ENCODE measurements at regions not wholly inside any gene's neighbourhood (a gene's known extent, or its start where the extent isn't known, plus 50 kb on each side); places are given as distances from the start of the nearest gene placed in this dataset.

DNA sequence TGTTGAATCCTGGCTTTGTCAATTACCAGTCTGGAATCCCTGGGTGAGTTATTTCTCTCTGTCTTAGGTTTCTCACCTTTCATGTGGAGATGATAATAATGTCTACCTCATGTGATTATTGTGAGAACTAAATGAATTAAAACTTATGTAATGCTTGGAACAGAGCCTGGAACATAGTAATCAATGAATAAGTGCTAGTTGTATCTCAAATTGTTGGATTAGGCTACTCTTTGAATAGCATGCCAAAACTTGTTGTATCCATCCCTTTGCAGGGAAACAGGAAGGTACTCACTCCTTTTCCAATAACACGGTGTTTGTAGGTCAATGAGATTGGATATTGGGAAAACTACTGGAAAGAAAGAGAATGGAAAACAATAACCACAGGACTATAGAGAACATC, 796.6 kb upstream of the ZEB2 start:
- Mint-ChIP-seq H3K4me1 (ENCODE audit: low read depth, unreplicated experiment) (peaks cover 2% of the 10 kb centered on the region), H3K36me3 (ENCODE audit: low read depth, unreplicated experiment) (peaks cover 3% of the 10 kb centered on the region), H3K9me3 (ENCODE audit: unreplicated experiment) (peaks cover 17% of the 10 kb centered on the region), H3K27me3 (ENCODE audit: low read depth, unreplicated experiment) (peaks cover 2% of the 10 kb centered on the region), H3K27ac (ENCODE audit: unreplicated experiment) (no peak overlapping the region), H3K4me3 (ENCODE audit: unreplicated experiment) (no peak overlapping the region)
- Histone ChIP-seq H3K4me1 (ENCODE audit: insufficient read depth, low read length) (no peaks in the 10 kb centered on the region), H4K20me1 (ENCODE audit: insufficient read depth, low read length) (no peaks in the 10 kb centered on the region), H3K9me3 (ENCODE audit: insufficient read depth, low read depth, low read length) (no peaks in the 10 kb centered on the region), H3K9ac (ENCODE audit: low read length) (no peak overlapping the region), H3K36me3 (ENCODE audit: insufficient read depth, low read length) (no peaks in the 10 kb centered on the region), H3K27ac (ENCODE audit: low read depth, low read length) (no peak overlapping the region), H3K79me2 (ENCODE audit: insufficient read depth, low read length) (no peaks in the 10 kb centered on the region), H3K27me3 (ENCODE audit: insufficient read depth, low read length) (no peaks in the 10 kb centered on the region), H3K4me2 (ENCODE audit: low read length) (no peak overlapping the region), H3K4me3 (ENCODE audit: insufficient read depth, low read depth, low read length) (no peak overlapping the region), H2AFZ (ENCODE audit: low read depth, low read length) (no peak overlapping the region)
- FAIRE-seq = no peak
- TF ChIP-seq EZH2 (IDR thresholded peaks at IDR 0.05; ENCODE audit: insufficient read depth, low read length) (no peak), CTCF (IDR thresholded peaks at IDR 0.05; ENCODE audit: insufficient read depth, low read depth, low read length) (no peak)
- DNase-seq (ENCODE audit: low read depth) = no peak

GRCh38 chr2:145315053-145315452, 795.1 kb upstream of the ZEB2 start:
- H3K9me3 ChIP-seq (ENCODE audit: insufficient read depth, low read depth, low read length) = no peaks in the 10 kb centered on the region
- H3K4me1 ChIP-seq (ENCODE audit: insufficient read depth, low read length) = no peaks in the 10 kb centered on the region
- no peak overlapping the region for H3K4me3 ChIP-seq (ENCODE audit: insufficient read depth, low read depth, low read length)
- Mint-ChIP-seq H3K4me3 (ENCODE audit: unreplicated experiment) (no peak overlapping the region), H3K36me3 (ENCODE audit: low read depth, unreplicated experiment) (peaks cover 6% of the 10 kb centered on the region), H3K9me3 (ENCODE audit: unreplicated experiment) (peaks cover 22% of the 10 kb centered on the region), H3K4me1 (ENCODE audit: low read depth, unreplicated experiment) (no peaks in the 10 kb centered on the region), H3K27me3 (ENCODE audit: low read depth, unreplicated experiment) (peaks cover 5% of the 10 kb centered on the region), H3K27ac (ENCODE audit: unreplicated experiment) (no peak overlapping the region)
- no peaks in the 10 kb centered on the region for H3K79me2 ChIP-seq (ENCODE audit: insufficient read depth, low read length)
- no peak overlapping the region for H3K9ac ChIP-seq (ENCODE audit: low read length)
- H3K27ac ChIP-seq (ENCODE audit: low read depth, low read length) = no peak overlapping the region
- H4K20me1 ChIP-seq (ENCODE audit: insufficient read depth, low read length) = no peaks in the 10 kb centered on the region
- FAIRE-seq (no peak), DNase-seq (ENCODE audit: low read depth) (no peak)
- H3K27me3 ChIP-seq (ENCODE audit: insufficient read depth, low read length) = no peaks in the 10 kb centered on the region
- TF ChIP-seq EZH2 (IDR thresholded peaks at IDR 0.05; ENCODE audit: insufficient read depth, low read length) (no peak), CTCF (IDR thresholded peaks at IDR 0.05; ENCODE audit: insufficient read depth, low read depth, low read length) (no peak)
- no peaks in the 10 kb centered on the region for H3K36me3 ChIP-seq (ENCODE audit: insufficient read depth, low read length)
- H3K4me2 ChIP-seq (ENCODE audit: low read length) = no peak overlapping the region
- H2AFZ ChIP-seq (ENCODE audit: low read depth, low read length) = no peak overlapping the region

- no peaks in the 10 kb centered on the region for H3K4me1 ChIP-seq (ENCODE audit: insufficient read depth, low read length)
- H3K36me3 Mint-ChIP-seq (ENCODE audit: low read depth, unreplicated experiment) = peaks cover 6% of the 10 kb centered on the region
- no peak overlapping the region for H3K27ac Mint-ChIP-seq (ENCODE audit: unreplicated experiment)
- H3K9ac ChIP-seq (ENCODE audit: low read length) = no peak overlapping the region
- no peak for FAIRE-seq
- no peak overlapping the region for H3K4me3 Mint-ChIP-seq (ENCODE audit: unreplicated experiment)
- H3K4me3 ChIP-seq (ENCODE audit: insufficient read depth, low read depth, low read length) = no peak overlapping the region
- no peaks in the 10 kb centered on the region for H3K9me3 ChIP-seq (ENCODE audit: insufficient read depth, low read depth, low read length)
- H3K79me2 ChIP-seq (ENCODE audit: insufficient read depth, low read length) = no peaks in the 10 kb centered on the region
- no peak for DNase-seq (ENCODE audit: low read depth)
- peaks cover 22% of the 10 kb centered on the region for H3K9me3 Mint-ChIP-seq (ENCODE audit: unreplicated experiment)
- H3K4me2 ChIP-seq (ENCODE audit: low read length) = no peak overlapping the region
- no peak overlapping the region for H2AFZ ChIP-seq (ENCODE audit: low read depth, low read length)
- H3K4me1 Mint-ChIP-seq (ENCODE audit: low read depth, unreplicated experiment) = no peaks in the 10 kb centered on the region
- TF ChIP-seq CTCF (IDR thresholded peaks at IDR 0.05; ENCODE audit: insufficient read depth, low read depth, low read length) (no peak), EZH2 (IDR thresholded peaks at IDR 0.05; ENCODE audit: insufficient read depth, low read length) (no peak)
- H3K27me3 ChIP-seq (ENCODE audit: insufficient read depth, low read length) = no peaks in the 10 kb centered on the region
- peaks cover 5% of the 10 kb centered on the region for H3K27me3 Mint-ChIP-seq (ENCODE audit: low read depth, unreplicated experiment)
- no peak overlapping the region for H3K27ac ChIP-seq (ENCODE audit: low read depth, low read length)
- no peaks in the 10 kb centered on the region for H3K36me3 ChIP-seq (ENCODE audit: insufficient read depth, low read length)
- no peaks in the 10 kb centered on the region for H4K20me1 ChIP-seq (ENCODE audit: insufficient read depth, low read length)
Observed at GRCh38 chr2:145314119-145314633, 794.3 kb upstream of the ZEB2 start.

All from astrocyte (in vitro differentiated cells and primary cell).